Upper lobe of right lung (tissue), 1 donor: ENCODE measurements at regions not wholly inside any gene's neighbourhood (a gene's known extent, or its start where the extent isn't known, plus 50 kb on each side); places are given as distances from the start of the nearest gene placed in this dataset.

Source experiments
- ATAC-seq: fragments of 200-7000 bp; cut with Tn5 transposase; one replicate; pipeline ENCODE4 v1.9.1; 2020; ENCODE audit warnings: mild to moderate bottlenecking, moderate library complexity
- DNase-seq: peaks from one replicate; pipeline ENCODE4 v3.0.0-alpha.2; 2020
- H3K27ac ChIP-seq: fragments of 200-600 bp; one replicate; pipeline ENCODE4 v1.8.0; 2022
- H3K27me3 ChIP-seq: fragments of 200-600 bp; one replicate; pipeline ENCODE4 v1.8.0; 2022; ENCODE audit warnings: mild to moderate bottlenecking
- H3K36me3 ChIP-seq: fragments of 200-600 bp; one replicate; pipeline ENCODE4 v1.8.0; 2022
- H3K4me1 ChIP-seq: fragments of 200-600 bp; one replicate; pipeline ENCODE4 v1.8.0; 2022
- H3K4me3 ChIP-seq: fragments of 200-600 bp; one replicate; pipeline ENCODE4 v1.8.0; 2022; ENCODE audit warnings: mild to moderate bottlenecking
- H3K9me3 ChIP-seq: fragments of 200-600 bp; one replicate; pipeline ENCODE4 v1.8.0; 2022
- intact Hi-C: fragments of 100-400 bp; cut with DNase I; formaldehyde crosslinking; loops from one replicate; pipeline ENCODE4 v1.11.0; 2022
- TF ChIP-seq, protein P1 (sequence below): fragments of 200-600 bp; IDR thresholded peaks from one replicate; pipeline ENCODE4 v1.8.0; 2022; ENCODE audit warnings: antibody characterized with exemption
- donor health status: DM: no; HTN: yes; CAD: no; lungs with severe emphysema.

DNA sequence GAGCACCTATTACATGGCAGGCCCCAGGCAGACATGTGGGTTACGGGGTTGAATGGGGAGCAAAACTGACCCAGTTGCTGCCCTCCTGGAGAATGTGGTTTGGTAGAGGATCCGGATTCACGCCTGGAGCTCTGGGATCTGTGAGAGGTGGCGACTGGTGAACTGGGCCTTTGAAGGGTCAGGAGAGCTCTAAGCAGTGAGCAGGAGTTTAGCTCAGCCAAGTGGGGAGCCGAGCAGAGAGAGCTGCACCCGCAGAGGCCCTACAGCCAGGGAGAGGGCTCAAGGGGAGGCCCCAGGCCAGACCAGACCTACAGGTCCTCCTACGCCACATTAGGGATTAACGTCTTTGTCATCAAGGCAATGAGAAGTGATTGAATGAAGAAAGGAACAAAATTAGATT, 179.8 kb upstream of the TLE3 start:
- TF ChIP-seq, protein P1, sequence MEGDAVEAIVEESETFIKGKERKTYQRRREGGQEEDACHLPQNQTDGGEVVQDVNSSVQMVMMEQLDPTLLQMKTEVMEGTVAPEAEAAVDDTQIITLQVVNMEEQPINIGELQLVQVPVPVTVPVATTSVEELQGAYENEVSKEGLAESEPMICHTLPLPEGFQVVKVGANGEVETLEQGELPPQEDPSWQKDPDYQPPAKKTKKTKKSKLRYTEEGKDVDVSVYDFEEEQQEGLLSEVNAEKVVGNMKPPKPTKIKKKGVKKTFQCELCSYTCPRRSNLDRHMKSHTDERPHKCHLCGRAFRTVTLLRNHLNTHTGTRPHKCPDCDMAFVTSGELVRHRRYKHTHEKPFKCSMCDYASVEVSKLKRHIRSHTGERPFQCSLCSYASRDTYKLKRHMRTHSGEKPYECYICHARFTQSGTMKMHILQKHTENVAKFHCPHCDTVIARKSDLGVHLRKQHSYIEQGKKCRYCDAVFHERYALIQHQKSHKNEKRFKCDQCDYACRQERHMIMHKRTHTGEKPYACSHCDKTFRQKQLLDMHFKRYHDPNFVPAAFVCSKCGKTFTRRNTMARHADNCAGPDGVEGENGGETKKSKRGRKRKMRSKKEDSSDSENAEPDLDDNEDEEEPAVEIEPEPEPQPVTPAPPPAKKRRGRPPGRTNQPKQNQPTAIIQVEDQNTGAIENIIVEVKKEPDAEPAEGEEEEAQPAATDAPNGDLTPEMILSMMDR = no peak
- Histone ChIP-seq H3K36me3 (no peaks in the 10 kb centered on the region), H3K4me3 (no peak overlapping the region), H3K4me1 (no peaks in the 10 kb centered on the region), H3K27me3 (no peaks in the 10 kb centered on the region), H3K9me3 (no peaks in the 10 kb centered on the region), H3K27ac (no peak overlapping the region)
- intact Hi-C loops = no loop called here
- DNase-seq (peak; percentile 42), ATAC-seq (no peak)

DNA sequence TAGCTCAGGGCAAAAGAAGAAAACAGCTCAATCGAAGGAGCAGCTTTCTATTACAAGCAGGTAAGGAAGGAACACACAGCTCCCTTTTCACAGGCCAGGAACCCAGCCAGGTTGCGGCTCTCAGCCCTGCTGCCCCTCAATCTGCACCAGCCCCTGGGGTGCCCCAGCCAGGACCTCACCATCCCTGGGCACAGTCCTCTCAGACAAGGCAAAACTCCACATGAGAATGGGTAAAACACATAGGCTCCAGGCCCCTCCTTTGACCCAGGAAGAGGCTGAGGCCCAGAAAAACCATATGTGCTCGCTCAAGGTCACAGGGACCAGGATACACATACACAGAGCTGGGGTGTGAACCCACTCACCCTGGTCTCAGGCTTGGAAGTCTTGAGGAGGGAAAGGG, 178.7 kb upstream of the TLE3 start:
- Histone ChIP-seq H3K27ac (no peak overlapping the region), H3K36me3 (no peaks in the 10 kb centered on the region), H3K27me3 (no peaks in the 10 kb centered on the region), H3K9me3 (no peaks in the 10 kb centered on the region), H3K4me3 (no peak overlapping the region), H3K4me1 (no peaks in the 10 kb centered on the region)
- TF ChIP-seq, protein P1 = no peak
- DNase-seq (peak; percentile 48), ATAC-seq (no peak)
- intact Hi-C loops = no loop called here

DNA sequence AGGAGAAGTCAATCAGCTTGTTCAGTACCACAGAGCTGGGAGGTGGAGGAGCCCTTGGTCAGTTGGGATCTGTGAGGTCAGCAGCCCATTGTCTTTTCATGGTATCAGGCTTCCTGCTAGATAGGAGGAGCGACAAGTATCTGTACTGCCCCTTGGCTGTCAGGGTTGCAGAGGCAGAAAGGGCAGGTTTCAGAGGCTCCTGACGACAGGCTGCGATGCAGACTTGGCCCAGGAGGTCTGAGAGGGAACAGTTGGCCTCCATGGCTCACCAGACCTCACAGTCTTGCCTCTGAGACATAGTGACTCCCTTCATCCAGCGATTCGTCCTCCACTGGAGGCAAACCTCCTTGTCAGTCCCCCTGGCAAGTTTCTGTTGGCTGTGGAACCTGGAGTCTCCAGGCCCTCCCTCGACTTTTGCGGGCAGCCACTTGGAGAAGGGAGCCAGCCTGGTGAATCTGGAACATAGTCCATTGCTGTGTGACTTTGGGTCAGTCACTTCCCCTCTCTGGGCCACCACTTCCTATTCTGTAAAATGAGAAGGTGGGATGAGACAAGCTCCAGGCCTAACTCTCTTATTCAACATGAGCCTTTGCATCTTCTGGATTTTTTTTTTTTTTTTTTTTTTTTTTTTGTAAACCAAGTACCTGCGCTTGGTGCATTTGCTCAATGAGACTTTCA, 177.9 kb upstream of the TLE3 start:
- intact Hi-C loops = no loop called here

DNA sequence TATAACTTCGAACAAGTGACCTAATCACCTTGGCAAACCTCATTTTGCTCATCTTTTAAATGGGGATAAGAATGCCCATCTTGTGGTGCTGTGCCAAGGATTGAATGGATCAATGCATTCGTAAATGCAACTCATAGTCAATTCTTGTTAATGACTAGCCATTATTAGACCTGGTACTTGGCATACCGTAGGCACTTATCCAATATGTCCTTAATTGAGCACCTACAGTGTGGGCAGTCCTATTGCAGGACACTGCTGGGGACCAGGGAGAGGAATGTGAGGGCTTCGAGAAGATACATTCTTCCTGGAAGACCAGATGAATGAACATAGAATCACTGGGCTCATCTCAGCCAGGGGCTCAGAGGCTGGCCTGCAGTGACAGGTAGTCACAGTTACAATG, 177.2 kb upstream of the TLE3 start:
- Histone ChIP-seq H3K36me3 (no peaks in the 10 kb centered on the region), H3K27me3 (no peaks in the 10 kb centered on the region), H3K9me3 (no peaks in the 10 kb centered on the region), H3K4me1 (peaks cover 11% of the 10 kb centered on the region), H3K4me3 (no peak overlapping the region), H3K27ac (no peak overlapping the region)
- intact Hi-C loops = no loop called here
- no peak for ATAC-seq
- TF ChIP-seq, protein P1 = no peak
- peak; percentile 5 for DNase-seq

More for the DNA sequence above, 177.9 kb upstream of the TLE3 start:
- no peak overlapping the region for H3K4me3 ChIP-seq
- H3K4me1 ChIP-seq = peaks cover 6% of the 10 kb centered on the region
- ATAC-seq (no peak), DNase-seq (peak; percentile 29)
- no peak overlapping the region for H3K27ac ChIP-seq
- H3K9me3 ChIP-seq = no peaks in the 10 kb centered on the region
- H3K27me3 ChIP-seq = no peaks in the 10 kb centered on the region
- TF ChIP-seq, protein P1 = no peak
- no peaks in the 10 kb centered on the region for H3K36me3 ChIP-seq

DNA sequence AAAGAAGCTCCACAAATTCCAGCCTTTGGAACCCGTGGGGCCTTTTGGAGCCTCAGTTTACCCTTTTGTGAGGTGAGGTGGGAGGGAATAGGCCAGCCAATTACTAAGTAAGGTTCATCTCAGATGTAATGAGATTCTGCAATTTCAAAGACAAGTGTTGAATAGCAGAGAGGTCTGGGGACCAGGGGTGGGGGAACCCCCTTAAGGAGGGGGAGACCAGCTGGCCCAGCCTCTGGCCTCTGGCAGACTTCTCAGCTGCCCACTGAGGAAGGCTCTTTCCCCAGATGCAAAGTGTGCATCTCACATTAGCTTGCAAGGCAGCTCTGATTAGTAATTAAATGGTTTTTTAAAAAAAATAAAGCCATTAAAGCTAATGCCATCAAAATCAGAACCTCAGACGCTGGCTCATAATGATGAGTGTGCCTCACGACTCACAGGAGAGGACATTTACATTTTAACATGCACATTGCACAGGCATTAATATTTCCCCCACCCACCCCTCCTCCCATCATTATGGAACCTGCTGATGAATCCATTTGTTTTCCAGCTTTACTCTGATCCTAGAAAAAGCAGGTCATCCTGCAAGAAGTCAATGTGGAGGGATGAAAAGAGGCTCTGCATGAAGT, 176.7 kb upstream of the TLE3 start:
- H3K27me3 ChIP-seq = no peaks in the 10 kb centered on the region
- intact Hi-C loops = no loop called here
- DNase-seq (peak; percentile 6), ATAC-seq (no peak)
- TF ChIP-seq, protein P1 = no peak
- no peaks in the 10 kb centered on the region for H3K9me3 ChIP-seq
- no peaks in the 10 kb centered on the region for H3K36me3 ChIP-seq
- no peak overlapping the region for H3K4me3 ChIP-seq
- peaks cover 14% of the 10 kb centered on the region for H3K4me1 ChIP-seq
- H3K27ac ChIP-seq = no peak overlapping the region
